ENCODE measurements at regions not wholly inside any gene's neighbourhood (a gene's known extent, or its start where the extent isn't known, plus 50 kb on each side); places are given as distances from the start of the nearest gene placed in this dataset.

GRCh38 chr12:31203261-31203660 lies 122.7 kb downstream of the SINHCAF start:
- no peak for DNase-seq (ENCODE audit: low read depth)
- H3K4me3 ChIP-seq (ENCODE audit: control insufficient read depth, low read depth, low read length), result no peak overlapping the region
- no peak for TF ChIP-seq CTCF (IDR thresholded peaks at IDR 0.05; ENCODE audit: control insufficient read depth, insufficient read depth, low read depth, low read length, missing control alignments)

GRCh38 chr12:31205054-31205453 lies 120.9 kb downstream of the SINHCAF start:
- TF ChIP-seq CTCF (IDR thresholded peaks at IDR 0.05; ENCODE audit: control insufficient read depth, insufficient read depth, low read depth, low read length, missing control alignments), result no peak
- peak; percentile 11 for DNase-seq (ENCODE audit: low read depth)
- no peak overlapping the region for H3K4me3 ChIP-seq (ENCODE audit: control insufficient read depth, low read depth, low read length)

GRCh38 chr12:31206038-31206670 lies 119.8 kb downstream of the SINHCAF start:
- no peak overlapping the region for H3K4me3 ChIP-seq (ENCODE audit: control insufficient read depth, low read depth, low read length)
- no peak for DNase-seq (ENCODE audit: low read depth)
- no peak for TF ChIP-seq CTCF (IDR thresholded peaks at IDR 0.05; ENCODE audit: control insufficient read depth, insufficient read depth, low read depth, low read length, missing control alignments)

GRCh38 chr12:31207799-31208465 lies 118.0 kb downstream of the SINHCAF start:
- no peak for TF ChIP-seq CTCF (IDR thresholded peaks at IDR 0.05; ENCODE audit: control insufficient read depth, insufficient read depth, low read depth, low read length, missing control alignments)
- DNase-seq (ENCODE audit: low read depth), result no peak

GRCh38 chr12:31210104-31210503 lies 115.8 kb downstream of the SINHCAF start:
- no peak overlapping the region for H3K4me3 ChIP-seq (ENCODE audit: control insufficient read depth, low read depth, low read length)
- no peak for TF ChIP-seq CTCF (IDR thresholded peaks at IDR 0.05; ENCODE audit: control insufficient read depth, insufficient read depth, low read depth, low read length, missing control alignments)
- DNase-seq (ENCODE audit: low read depth), result no peak

More at GRCh38 chr12:31207799-31208465, 118.0 kb downstream of the SINHCAF start:
- H3K4me3 ChIP-seq (ENCODE audit: control insufficient read depth, low read depth, low read length), result no peak overlapping the region

- H3K4me3 ChIP-seq (ENCODE audit: control insufficient read depth, low read depth, low read length), result no peak overlapping the region
- no peak for TF ChIP-seq CTCF (IDR thresholded peaks at IDR 0.05; ENCODE audit: control insufficient read depth, insufficient read depth, low read depth, low read length, missing control alignments)
- DNase-seq (ENCODE audit: low read depth), result no peak
Observed at GRCh38 chr12:31210541-31210940, 115.4 kb downstream of the SINHCAF start.
